Breast epithelium (tissue), 4 donors: ENCODE measurements at regions not wholly inside any gene's neighbourhood (a gene's known extent, or its start where the extent isn't known, plus 50 kb on each side); places are given as distances from the start of the nearest gene placed in this dataset.
"Not testable (repeated sequence)": the region's sequence is repeated elsewhere in the genome, so short reads cannot be mapped to it uniquely, and the experiment has no call there.

Experiments
- DNase-seq, 2 donors: peaks; one replicate each; pipeline ENCODE4 v3.0.0-alpha.2; 2019; ENCODE audit warnings: low spot score in 2 of 2
- H3K27ac ChIP-seq, 2 donors: fragments of 200-600 bp; sonication (generic) in 1 of 2; one replicate each; pipeline ENCODE4 v1.5.1; 2016 to 2019; ENCODE audit warnings: mild to moderate bottlenecking in 1 of 2
- H3K27me3 ChIP-seq, 2 donors: fragments of 200-600 bp; sonication (generic) in 1 of 2; one replicate each; pipeline versions ENCODE4 v1.5.1 to v1.6.0; 2017 to 2019; ENCODE audit warnings: control low read depth in 1 of 2, mild to moderate bottlenecking in 1 of 2
- H3K36me3 ChIP-seq: fragments of 200-600 bp; one replicate; pipeline ENCODE4 v1.5.1; 2019
- H3K4me1 ChIP-seq, 2 donors: fragments of 200-600 bp; sonication (generic); one replicate each; pipeline ENCODE4 v1.5.1; 2016 to 2019; ENCODE audit warnings: control low read depth in 1 of 2
- H3K4me3 ChIP-seq, 3 donors: fragments of 200-600 bp; sonication (generic); 1 replicate in 2 of 3; 2 replicates in 1 of 3; pipeline ENCODE4 v1.5.1; 2016 to 2019; ENCODE audit warnings: mild to moderate bottlenecking in 3 of 3, moderate library complexity in 2 of 3
- H3K9me3 ChIP-seq, 2 donors: fragments of 200-600 bp; sonication (generic) in 1 of 2; one replicate each; pipeline ENCODE4 v1.5.1; 2016 to 2019; ENCODE audit warnings: control low read depth in 1 of 2
- CTCF ChIP-seq, 3 donors: fragments of 450-650 bp; IDR thresholded peaks; one replicate each; pipeline ENCODE4 v1.5.1; 2016 to 2017; ENCODE audit warnings: antibody characterized with exemption in 3 of 3, mild to moderate bottlenecking in 3 of 3, moderate library complexity in 3 of 3
- POLR2A ChIP-seq: fragments of 450-650 bp; IDR thresholded peaks from one replicate; pipeline ENCODE4 v1.6.1; 2016; ENCODE audit warnings: antibody characterized with exemption, mild to moderate bottlenecking, moderate library complexity
- POLR2AphosphoS5 ChIP-seq, 3 donors: sonication (generic); formaldehyde crosslinking; IDR thresholded peaks; one replicate each; pipeline ENCODE4 v1.6.1; 2017; ENCODE audit warnings: antibody characterized with exemption in 3 of 3
- intact Hi-C: fragments of 100-400 bp; cut with DNase I; formaldehyde crosslinking; loops from one replicate; pipeline ENCODE4 v1.15.1; 2023; ENCODE audit warnings: low total_unique reads

GRCh38 chr13:86355301-86355700, 556.1 kb upstream of the SLITRK6 start:
- no peak for DNase-seq
- no peaks in the 10 kb centered on the region for H3K36me3 ChIP-seq
- H3K9me3 ChIP-seq: no peaks in the 10 kb centered on the region
- no peaks in the 10 kb centered on the region for H3K4me1 ChIP-seq
- no peak overlapping the region for H3K27ac ChIP-seq
- no peak overlapping the region for H3K4me3 ChIP-seq
- intact Hi-C loops: no loop called here
- H3K27me3 ChIP-seq: no peaks in the 10 kb centered on the region
- TF ChIP-seq POLR2AphosphoS5 (IDR thresholded peaks at IDR 0.05) (no peak), POLR2A (no peak), CTCF (IDR thresholded peaks at IDR 0.05) (no peak)

- no peaks in the 10 kb centered on the region for H3K27me3 ChIP-seq
- no peaks in the 10 kb centered on the region for H3K36me3 ChIP-seq
- intact Hi-C loops: no loop called here
- no peaks in the 10 kb centered on the region for H3K9me3 ChIP-seq
- no peak overlapping the region for H3K4me3 ChIP-seq
- no peak overlapping the region for H3K27ac ChIP-seq
- DNase-seq: no peak
- no peak for TF ChIP-seq POLR2A
- TF ChIP-seq POLR2AphosphoS5 (IDR thresholded peaks at IDR 0.05): no peak
- no peak for TF ChIP-seq CTCF (IDR thresholded peaks at IDR 0.05)
- no peaks in the 10 kb centered on the region for H3K4me1 ChIP-seq
Observed at GRCh38 chr13:86357106-86357505, 557.9 kb upstream of the SLITRK6 start.

- DNase-seq, H3K4me1 ChIP-seq, H3K27ac ChIP-seq, H3K4me3 ChIP-seq, intact Hi-C loops, H3K27me3 ChIP-seq, H3K36me3 ChIP-seq, H3K9me3 ChIP-seq: not testable (repeated sequence)
Observed at GRCh38 chr13:86363749-86364148, 564.5 kb upstream of the SLITRK6 start.

- intact Hi-C loops: no loop called here
- H3K27ac ChIP-seq: no peak overlapping the region
- TF ChIP-seq POLR2AphosphoS5 (IDR thresholded peaks at IDR 0.05): no peak
- no peak for TF ChIP-seq POLR2A
- no peak for TF ChIP-seq CTCF (IDR thresholded peaks at IDR 0.05)
- H3K36me3 ChIP-seq: no peaks in the 10 kb centered on the region
- DNase-seq: no peak
- no peaks in the 10 kb centered on the region for H3K9me3 ChIP-seq
- no peaks in the 10 kb centered on the region for H3K4me1 ChIP-seq
- H3K27me3 ChIP-seq: no peaks in the 10 kb centered on the region
- no peak overlapping the region for H3K4me3 ChIP-seq
Observed at GRCh38 chr13:86368924-86369323, 569.7 kb upstream of the SLITRK6 start.

GRCh38 chr13:86377451-86377850, 578.2 kb upstream of the SLITRK6 start:
- Histone ChIP-seq H3K27me3 (no peaks in the 10 kb centered on the region), H3K36me3 (no peaks in the 10 kb centered on the region), H3K27ac (no peak overlapping the region), H3K4me3 (no peak overlapping the region), H3K9me3 (no peaks in the 10 kb centered on the region), H3K4me1 (no peaks in the 10 kb centered on the region)
- intact Hi-C loops: no loop called here
- DNase-seq: no peak
- TF ChIP-seq CTCF (IDR thresholded peaks at IDR 0.05) (no peak), POLR2A (no peak), POLR2AphosphoS5 (IDR thresholded peaks at IDR 0.05) (no peak)

- H3K27ac ChIP-seq: no peak overlapping the region
- TF ChIP-seq POLR2A (no peak), CTCF (IDR thresholded peaks at IDR 0.05) (no peak), POLR2AphosphoS5 (IDR thresholded peaks at IDR 0.05) (no peak)
- H3K4me3 ChIP-seq: no peak overlapping the region
- DNase-seq: no peak
- intact Hi-C loops: no loop called here
- no peaks in the 10 kb centered on the region for H3K36me3 ChIP-seq
- H3K9me3 ChIP-seq: no peaks in the 10 kb centered on the region
- no peaks in the 10 kb centered on the region for H3K27me3 ChIP-seq
- H3K4me1 ChIP-seq: no peaks in the 10 kb centered on the region
Observed at GRCh38 chr13:86378628-86379027, 579.4 kb upstream of the SLITRK6 start.
